Loucy (cell line): ENCODE measurements at regions not wholly inside any gene's neighbourhood (a gene's known extent, or its start where the extent isn't known, plus 50 kb on each side); places are given as distances from the start of the nearest gene placed in this dataset.

Source experiments
- CTCF ChIP-seq: fragments of 200-600 bp; sonication (generic); conservative IDR thresholded peaks from 2 replicates; pipeline ENCODE4 v1.5.1; 2014; ENCODE audit warnings: mild to moderate bottlenecking, antibody characterized with exemption, low read length
- EZH2phosphoT487 ChIP-seq: fragments of 200-600 bp; IDR thresholded peaks from 2 replicates; pipeline ENCODE4 v1.6.1; 2018; ENCODE audit warnings: antibody characterized with exemption, mild to moderate bottlenecking, moderate library complexity, borderline replicate concordance

- TF ChIP-seq CTCF (no peak), EZH2phosphoT487 (no peak)
Measured at GRCh38 chr17:22490399-22490798, 798.1 kb downstream of the KCNJ18 start.
